Spleen (tissue), 11 donors: ENCODE measurements at regions not wholly inside any gene's neighbourhood (a gene's known extent, or its start where the extent isn't known, plus 50 kb on each side); places are given as distances from the start of the nearest gene placed in this dataset.
"Not testable (repeated sequence)": the region's sequence is repeated elsewhere in the genome, so short reads cannot be mapped to it uniquely, and the experiment has no call there.

Source experiments
- DNase-seq: peaks from one replicate; pipeline ENCODE4 v3.0.0-alpha.2; 2020
- H3K27ac ChIP-seq, 8 donors: fragments of 200-600 bp; sonication (generic) in 7 of 8; 1 replicate in 4 of 8; 2 replicates in 4 of 8; pipeline versions ENCODE4 v1.5.0 to v1.8.0; 2016 to 2021; ENCODE audit warnings: inconsistent platforms in 4 of 8, mild to moderate bottlenecking in 4 of 8, moderate library complexity in 1 of 8
- H3K27me3 ChIP-seq, 7 donors: fragments of 200-600 bp; sonication (generic) in 6 of 7; replicated peaks in 1 of 7; 1 replicate in 4 of 7; 2 replicates in 3 of 7; pipeline versions ENCODE4 v1.5.0 to v1.8.0; 2016 to 2021; ENCODE audit warnings: inconsistent platforms in 3 of 7, mild to moderate bottlenecking in 1 of 7
- H3K36me3 ChIP-seq, 6 donors: fragments of 200-600 bp; sonication (generic) in 5 of 6; 1 replicate in 4 of 6; 2 replicates in 2 of 6; pipeline versions ENCODE4 v1.5.0 to v1.8.0; 2016 to 2021; ENCODE audit warnings: inconsistent platforms in 2 of 6
- H3K4me1 ChIP-seq, 6 donors: fragments of 200-600 bp; sonication (generic) in 5 of 6; 1 replicate in 3 of 6; 2 replicates in 3 of 6; pipeline versions ENCODE4 v1.5.0 to v1.8.0; 2016 to 2021; ENCODE audit warnings: inconsistent platforms in 3 of 6
- H3K4me3 ChIP-seq, 8 donors: fragments of 200-600 bp; sonication (generic) in 7 of 8; 1 replicate in 4 of 8; 2 replicates in 4 of 8; pipeline versions ENCODE4 v1.5.0 to v1.8.0; 2016 to 2021; ENCODE audit warnings: inconsistent platforms in 4 of 8, mild to moderate bottlenecking in 4 of 8, moderate library complexity in 2 of 8
- H3K9me3 ChIP-seq, 8 donors: fragments of 200-600 bp; sonication (generic) in 7 of 8; 1 replicate in 4 of 8; 2 replicates in 4 of 8; pipeline versions ENCODE4 v1.5.0 to v1.8.0; 2016 to 2021; ENCODE audit warnings: inconsistent platforms in 4 of 8
- POLR2A ChIP-seq, 3 donors: fragments of 450-650 bp; IDR thresholded peaks; one replicate each; pipeline ENCODE4 v1.5.1; 2017; ENCODE audit warnings: antibody characterized with exemption in 3 of 3, mild to moderate bottlenecking in 1 of 3
- POLR2AphosphoS5 ChIP-seq, 3 donors: sonication (generic); formaldehyde crosslinking; IDR thresholded peaks; one replicate each; pipeline ENCODE4 v1.5.1; 2017; ENCODE audit warnings: antibody characterized with exemption in 3 of 3
- WGBS, 5 donors: extraction: QIAGEN DNeasy Blood & Tissue Kit in 3 of 5; methylation state at CpG; one replicate each; pipeline versions ENCODE4 v1.1.5 to v1.1.7; 2013 to 2018; 5-methylcytosine and 5-hydroxymethylcytosine counted together
- intact Hi-C: fragments of 100-400 bp; cut with DNase I; formaldehyde crosslinking; loops from one replicate; pipeline ENCODE4 v1.15.0; 2023; ENCODE audit warnings: low total_unique reads
- TF ChIP-seq, protein P1 (sequence below), 11 experiments: fragments of 200-600 bp in 7 of 11; fragments of 450-650 bp in 4 of 11; sonication (generic) in 4 of 11; IDR thresholded peaks in 8 of 11; conservative IDR thresholded peaks in 3 of 11; 1 replicate in 7 of 11; 2 replicates in 4 of 11; pipeline versions ENCODE4 v1.4.0 to v1.8.0; 2016 to 2021; ENCODE audit warnings: antibody characterized with exemption in 11 of 11, inconsistent platforms in 4 of 11, mild to moderate bottlenecking in 1 of 11
- donor health status: healthy with polysubstance abuse.
- donor health status: DM: no; HTN: no; CAD: no; lungs with moderate emphysema.
- donor health status: DM: no; HTN: no; CAD: no.
- donor health status: Bipolar disorder and iron deficiency.
- donor health status: healthy.
- donor health status: DM: no; HTN: no; CAD: no.
- donor health status: DM: yes; HTN: yes; CAD: no.

DNA sequence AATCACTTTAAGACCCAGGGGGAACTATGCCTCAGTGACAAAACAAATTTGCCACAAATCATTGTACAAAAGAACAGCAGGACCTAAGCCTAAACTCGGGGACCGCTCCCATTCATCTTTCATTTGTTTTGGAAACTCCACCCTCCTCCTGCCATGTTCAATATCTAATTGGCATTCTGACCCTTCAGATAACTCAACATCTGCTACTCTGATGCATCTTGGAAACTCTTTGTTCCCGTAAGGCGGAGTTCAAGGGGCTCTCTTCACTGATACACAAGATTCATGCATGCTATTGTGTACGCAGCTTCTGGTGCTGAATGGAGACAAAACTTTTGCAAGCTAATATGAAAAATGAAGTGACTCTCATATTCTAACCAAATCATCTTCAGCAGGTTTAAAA lies 187.6 kb downstream of the ZFP64 start:
- intact Hi-C loops = no loop called here
- 88 to 95% (median 90%) methylated on average over 5 of the region's 5 CpGs for WGBS, 5 donors
- TF ChIP-seq POLR2A (IDR thresholded peaks at IDR 0.05) (no peak), POLR2AphosphoS5 (IDR thresholded peaks at IDR 0.05) (no peak)
- TF ChIP-seq, protein P1, sequence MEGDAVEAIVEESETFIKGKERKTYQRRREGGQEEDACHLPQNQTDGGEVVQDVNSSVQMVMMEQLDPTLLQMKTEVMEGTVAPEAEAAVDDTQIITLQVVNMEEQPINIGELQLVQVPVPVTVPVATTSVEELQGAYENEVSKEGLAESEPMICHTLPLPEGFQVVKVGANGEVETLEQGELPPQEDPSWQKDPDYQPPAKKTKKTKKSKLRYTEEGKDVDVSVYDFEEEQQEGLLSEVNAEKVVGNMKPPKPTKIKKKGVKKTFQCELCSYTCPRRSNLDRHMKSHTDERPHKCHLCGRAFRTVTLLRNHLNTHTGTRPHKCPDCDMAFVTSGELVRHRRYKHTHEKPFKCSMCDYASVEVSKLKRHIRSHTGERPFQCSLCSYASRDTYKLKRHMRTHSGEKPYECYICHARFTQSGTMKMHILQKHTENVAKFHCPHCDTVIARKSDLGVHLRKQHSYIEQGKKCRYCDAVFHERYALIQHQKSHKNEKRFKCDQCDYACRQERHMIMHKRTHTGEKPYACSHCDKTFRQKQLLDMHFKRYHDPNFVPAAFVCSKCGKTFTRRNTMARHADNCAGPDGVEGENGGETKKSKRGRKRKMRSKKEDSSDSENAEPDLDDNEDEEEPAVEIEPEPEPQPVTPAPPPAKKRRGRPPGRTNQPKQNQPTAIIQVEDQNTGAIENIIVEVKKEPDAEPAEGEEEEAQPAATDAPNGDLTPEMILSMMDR (IDR thresholded peaks at IDR 0.05 in 8 of 11, conservative IDR thresholded peaks at IDR 0.05 in 3 of 11) = no peak

DNA sequence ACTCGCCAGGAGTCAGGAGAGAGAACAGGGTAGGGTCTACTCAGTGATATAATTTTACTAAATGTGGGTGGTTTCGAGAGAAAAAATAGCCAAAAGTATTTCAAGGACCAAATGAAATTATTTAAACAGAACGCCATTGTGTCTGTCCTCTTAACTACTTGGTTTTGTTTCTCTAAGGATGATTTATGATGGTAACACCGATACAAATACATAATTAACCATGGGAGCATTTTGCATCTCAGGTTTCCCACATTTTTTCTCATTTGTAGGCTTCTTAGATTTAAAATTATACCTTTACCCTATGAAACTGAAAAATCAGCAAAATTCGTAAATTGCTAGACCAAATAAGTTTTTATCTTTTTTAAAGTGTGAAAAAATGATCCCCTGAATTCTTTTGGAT lies 188.2 kb downstream of the ZFP64 start:
- H3K36me3 ChIP-seq = no peaks in the 10 kb centered on the region
- H3K27ac ChIP-seq = no peak overlapping the region
- H3K4me3 ChIP-seq = no peak overlapping the region
- TF ChIP-seq, protein P1 (IDR thresholded peaks at IDR 0.05 in 8 of 11, conservative IDR thresholded peaks at IDR 0.05 in 3 of 11) = no peak
- 68 to 84% (median 79%) methylated on average over 5 of the region's 5 CpGs for WGBS, 5 donors
- DNase-seq = no peak
- intact Hi-C loops = no loop called here
- H3K4me1 ChIP-seq = no peaks in the 10 kb centered on the region
- no peaks in the 10 kb centered on the region for H3K9me3 ChIP-seq
- H3K27me3 ChIP-seq = peaks cover 0 to 8% (median 0%) of the 10 kb centered on the region in 7 donors

More for the DNA sequence above, 187.6 kb downstream of the ZFP64 start:
- Histone ChIP-seq H3K36me3 (no peaks in the 10 kb centered on the region), H3K9me3 (no peaks in the 10 kb centered on the region), H3K4me1 (no peaks in the 10 kb centered on the region), H3K27ac (no peak overlapping the region), H3K27me3 (peaks cover 0 to 8% (median 0%) of the 10 kb centered on the region in 7 donors), H3K4me3 (no peak overlapping the region)
- DNase-seq = no peak

DNA sequence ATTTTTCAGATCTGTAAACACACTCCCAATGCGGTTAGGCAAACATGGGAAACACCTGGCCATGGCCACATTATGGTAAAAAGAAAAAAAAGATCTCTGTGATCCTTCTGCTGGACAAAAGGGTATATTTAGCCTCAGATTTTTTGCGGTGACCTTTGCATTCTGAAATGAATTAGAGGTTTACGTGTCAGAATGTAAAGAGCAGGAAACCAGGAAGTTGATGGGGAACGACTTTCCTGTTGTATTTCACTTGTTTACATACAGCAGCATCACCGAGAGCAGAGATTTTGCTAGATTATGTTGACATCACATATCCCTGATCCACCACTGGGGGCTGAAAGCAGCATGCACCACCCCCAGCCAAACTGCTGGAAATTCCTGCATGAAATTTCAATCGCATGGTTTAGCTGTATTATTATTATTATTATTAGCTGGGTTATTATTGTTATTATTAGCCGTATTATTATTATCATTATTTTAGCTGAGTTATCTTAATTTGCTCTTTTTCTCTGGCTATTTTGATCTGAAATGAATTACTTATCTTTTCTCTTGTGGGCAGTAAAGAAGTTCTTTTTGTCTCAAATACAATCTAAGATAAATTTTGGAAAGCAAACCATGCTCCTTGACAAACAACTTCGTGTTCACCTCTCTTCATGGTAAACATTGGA lies 189.4 kb downstream of the ZFP64 start:
- Histone ChIP-seq H3K36me3 (no peaks in the 10 kb centered on the region), H3K27me3 (peaks cover 0 to 8% (median 0%) of the 10 kb centered on the region in 7 donors), H3K9me3 (no peaks in the 10 kb centered on the region), H3K4me3 (no peak overlapping the region), H3K27ac (no peak overlapping the region), H3K4me1 (no peaks in the 10 kb centered on the region)
- no peak for DNase-seq
- intact Hi-C loops = no loop called here
- WGBS, 5 donors = 23 to 27% (median 25%) methylated on average over 8 of the region's 8 CpGs
- TF ChIP-seq POLR2AphosphoS5 (IDR thresholded peaks at IDR 0.05) = no peak
- no peak for TF ChIP-seq POLR2A (IDR thresholded peaks at IDR 0.05)
- TF ChIP-seq, protein P1 (IDR thresholded peaks at IDR 0.05 in 8 of 11, conservative IDR thresholded peaks at IDR 0.05 in 3 of 11) = no peak

DNA sequence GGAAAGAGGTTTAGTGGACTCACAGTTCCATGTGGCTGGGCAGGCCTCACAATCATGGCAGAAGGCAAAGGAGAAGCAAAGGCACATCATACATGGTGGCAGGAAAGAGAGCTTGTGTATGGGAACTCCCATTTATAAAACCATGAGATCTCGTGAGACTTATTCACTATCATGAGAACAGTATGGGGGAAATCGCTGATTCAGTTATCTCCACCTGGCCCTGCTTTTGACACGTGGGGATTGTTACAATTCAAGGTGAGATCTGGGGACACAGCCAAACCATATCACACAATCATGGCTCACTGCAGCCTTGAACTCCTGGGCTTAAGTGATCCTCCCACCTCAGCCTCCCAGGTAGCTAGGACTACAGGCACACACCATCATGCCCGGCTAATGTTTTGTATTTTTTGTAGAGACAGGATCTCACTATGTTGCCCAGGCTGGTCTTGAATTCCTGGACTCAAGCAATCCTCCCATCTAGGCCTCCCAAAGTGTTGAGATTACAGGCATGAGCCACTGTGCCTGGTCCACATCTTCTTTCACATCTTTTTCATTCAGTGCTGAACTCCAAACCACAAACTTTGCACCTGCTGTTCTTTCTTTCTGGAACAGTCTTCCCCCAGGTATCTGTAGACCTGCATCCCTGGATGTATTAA lies 194.2 kb downstream of the ZFP64 start:
- DNase-seq, H3K4me1 ChIP-seq, H3K27me3 ChIP-seq, H3K4me3 ChIP-seq, H3K9me3 ChIP-seq, intact Hi-C loops, H3K36me3 ChIP-seq, H3K27ac ChIP-seq: not testable (repeated sequence)
- WGBS, 5 donors = 83 to 94% (median 88%) methylated on average over 4 of the region's 4 CpGs
